Transverse colon (tissue), 4 donors: ENCODE measurements at regions not wholly inside any gene's neighbourhood (a gene's known extent, or its start where the extent isn't known, plus 50 kb on each side); places are given as distances from the start of the nearest gene placed in this dataset.

Experiments used
- CTCF ChIP-seq, 5 experiments: fragments of 200-600 bp in 3 of 5; fragments of 450-650 bp in 2 of 5; sonication (generic) in 3 of 5; IDR thresholded peaks; 1 replicate in 2 of 5; 2 replicates in 3 of 5; pipeline ENCODE4 v1.5.1; 2016 to 2017; ENCODE audit warnings: antibody characterized with exemption in 5 of 5, inconsistent platforms in 3 of 5, mild to moderate bottlenecking in 2 of 5, moderate library complexity in 1 of 5
- EP300 ChIP-seq: sonication (generic); formaldehyde crosslinking; IDR thresholded peaks from one replicate; pipeline ENCODE4 v1.6.1; 2017; ENCODE audit warnings: antibody characterized with exemption, low read depth
- POLR2A ChIP-seq: fragments of 450-650 bp; IDR thresholded peaks from one replicate; pipeline ENCODE4 v1.6.1; 2016; ENCODE audit warnings: antibody characterized with exemption, mild to moderate bottlenecking, moderate library complexity
- POLR2AphosphoS5 ChIP-seq, 3 donors: sonication (generic); formaldehyde crosslinking; IDR thresholded peaks; one replicate each; pipeline ENCODE4 v1.6.1; 2016; ENCODE audit warnings: antibody characterized with exemption in 3 of 3

DNA sequence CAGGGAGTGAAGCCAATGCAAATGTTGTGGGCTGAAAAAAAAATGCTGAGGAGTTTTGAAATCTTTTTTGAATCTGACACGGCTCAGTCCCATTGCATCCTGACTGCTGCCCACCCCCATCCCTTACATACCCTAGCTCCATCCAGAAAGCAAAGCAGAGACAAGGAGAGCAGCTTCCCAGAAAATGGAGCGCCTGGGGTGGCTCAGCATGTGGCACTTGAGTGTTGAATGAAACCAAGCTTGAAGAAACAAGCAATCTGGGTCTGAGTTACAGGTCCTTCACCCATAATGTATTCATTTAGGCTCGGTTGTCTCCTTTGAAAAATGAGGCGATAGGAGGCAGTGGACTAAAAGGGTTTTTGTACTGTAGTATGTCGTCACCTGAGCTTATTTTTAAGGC is 244.2 kb upstream of the ACVR2A start:
- TF ChIP-seq EP300, result no peak
- TF ChIP-seq CTCF (IDR thresholded peaks at IDR 0.05), result no peak
- TF ChIP-seq POLR2AphosphoS5 (IDR thresholded peaks at IDR 0.05), result no peak
- TF ChIP-seq POLR2A, result no peak
